Ishikawa (cell line): ENCODE measurements at regions not wholly inside any gene's neighbourhood (a gene's known extent, or its start where the extent isn't known, plus 50 kb on each side); places are given as distances from the start of the nearest gene placed in this dataset.

Source experiments
- MAX ChIP-seq: IDR thresholded peaks from 2 replicates; pipeline ENCODE4 v1.6.1; 2012
- YY1 ChIP-seq: IDR thresholded peaks from 2 replicates; pipeline ENCODE4 v1.6.1; 2012; ENCODE audit warnings: low read depth
- TF ChIP-seq, protein P1 (sequence below): IDR thresholded peaks from 2 replicates; pipeline ENCODE4 v1.6.1; 2012; ENCODE audit warnings: low read depth, mild to moderate bottlenecking

- TF ChIP-seq, protein P1, sequence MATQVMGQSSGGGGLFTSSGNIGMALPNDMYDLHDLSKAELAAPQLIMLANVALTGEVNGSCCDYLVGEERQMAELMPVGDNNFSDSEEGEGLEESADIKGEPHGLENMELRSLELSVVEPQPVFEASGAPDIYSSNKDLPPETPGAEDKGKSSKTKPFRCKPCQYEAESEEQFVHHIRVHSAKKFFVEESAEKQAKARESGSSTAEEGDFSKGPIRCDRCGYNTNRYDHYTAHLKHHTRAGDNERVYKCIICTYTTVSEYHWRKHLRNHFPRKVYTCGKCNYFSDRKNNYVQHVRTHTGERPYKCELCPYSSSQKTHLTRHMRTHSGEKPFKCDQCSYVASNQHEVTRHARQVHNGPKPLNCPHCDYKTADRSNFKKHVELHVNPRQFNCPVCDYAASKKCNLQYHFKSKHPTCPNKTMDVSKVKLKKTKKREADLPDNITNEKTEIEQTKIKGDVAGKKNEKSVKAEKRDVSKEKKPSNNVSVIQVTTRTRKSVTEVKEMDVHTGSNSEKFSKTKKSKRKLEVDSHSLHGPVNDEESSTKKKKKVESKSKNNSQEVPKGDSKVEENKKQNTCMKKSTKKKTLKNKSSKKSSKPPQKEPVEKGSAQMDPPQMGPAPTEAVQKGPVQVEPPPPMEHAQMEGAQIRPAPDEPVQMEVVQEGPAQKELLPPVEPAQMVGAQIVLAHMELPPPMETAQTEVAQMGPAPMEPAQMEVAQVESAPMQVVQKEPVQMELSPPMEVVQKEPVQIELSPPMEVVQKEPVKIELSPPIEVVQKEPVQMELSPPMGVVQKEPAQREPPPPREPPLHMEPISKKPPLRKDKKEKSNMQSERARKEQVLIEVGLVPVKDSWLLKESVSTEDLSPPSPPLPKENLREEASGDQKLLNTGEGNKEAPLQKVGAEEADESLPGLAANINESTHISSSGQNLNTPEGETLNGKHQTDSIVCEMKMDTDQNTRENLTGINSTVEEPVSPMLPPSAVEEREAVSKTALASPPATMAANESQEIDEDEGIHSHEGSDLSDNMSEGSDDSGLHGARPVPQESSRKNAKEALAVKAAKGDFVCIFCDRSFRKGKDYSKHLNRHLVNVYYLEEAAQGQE, result no peak
- TF ChIP-seq MAX (no peak), YY1 (no peak)
These were observed 999.7 kb upstream of the PIK3C3 start for GRCh38 chr18:40955351-40955750.
